CD4-positive, alpha-beta T cell treated with Interleukin-17A for 1 hour (primary cell): ENCODE measurements at regions not wholly inside any gene's neighbourhood (a gene's known extent, or its start where the extent isn't known, plus 50 kb on each side); places are given as distances from the start of the nearest gene placed in this dataset.
"Not testable (repeated sequence)": the region's sequence is repeated elsewhere in the genome, so short reads cannot be mapped to it uniquely, and the experiment has no call there.

ENCODE experiments used
- DNase-seq: peaks from one replicate; pipeline ENCODE4 v3.0.0-alpha.2; 2020

DNA sequence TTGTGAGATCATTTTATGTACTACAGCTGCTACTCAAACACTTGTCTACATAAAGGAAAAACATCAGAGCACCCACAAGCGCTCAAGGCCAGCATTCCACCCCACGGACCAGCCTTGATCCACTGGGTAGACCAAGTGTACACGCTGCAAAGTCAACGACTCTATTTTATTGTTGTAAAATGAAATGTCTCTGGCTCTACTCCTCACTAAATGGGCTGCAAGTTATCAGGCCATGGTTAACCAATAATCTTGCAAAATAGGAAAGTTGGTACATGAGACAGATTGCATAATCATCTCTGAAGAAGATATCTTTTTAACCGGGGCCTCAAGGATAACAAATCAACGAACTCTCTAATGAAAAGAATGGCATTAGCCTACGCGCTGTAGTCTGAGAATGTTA lies 69.9 kb upstream of the FOXN3 start:
- DNase-seq: no peak

- DNase-seq: no peak
Observed at GRCh38 chr14:89486505-89486904, 69.5 kb upstream of the FOXN3 start.

DNA sequence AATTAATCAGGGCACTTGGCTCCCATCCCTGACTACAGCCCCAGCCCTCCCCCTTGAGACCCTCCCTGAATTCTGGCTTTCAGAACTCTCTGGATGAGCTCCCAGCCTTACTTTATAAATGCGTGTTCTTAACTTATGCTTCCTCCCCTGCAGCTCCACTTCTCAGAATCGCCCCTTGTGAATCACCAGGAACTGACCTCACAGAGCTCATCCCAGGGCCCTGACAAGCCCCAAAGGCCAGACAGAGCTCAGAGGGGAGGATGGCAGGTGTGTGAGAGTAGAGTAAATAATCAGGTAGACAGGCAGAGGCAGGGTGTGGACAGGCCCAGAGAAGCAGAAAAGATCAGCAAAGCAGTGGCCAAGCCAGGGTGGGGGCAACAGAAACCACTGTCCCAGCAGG lies 68.2 kb upstream of the FOXN3 start:
- no peak for DNase-seq

DNA sequence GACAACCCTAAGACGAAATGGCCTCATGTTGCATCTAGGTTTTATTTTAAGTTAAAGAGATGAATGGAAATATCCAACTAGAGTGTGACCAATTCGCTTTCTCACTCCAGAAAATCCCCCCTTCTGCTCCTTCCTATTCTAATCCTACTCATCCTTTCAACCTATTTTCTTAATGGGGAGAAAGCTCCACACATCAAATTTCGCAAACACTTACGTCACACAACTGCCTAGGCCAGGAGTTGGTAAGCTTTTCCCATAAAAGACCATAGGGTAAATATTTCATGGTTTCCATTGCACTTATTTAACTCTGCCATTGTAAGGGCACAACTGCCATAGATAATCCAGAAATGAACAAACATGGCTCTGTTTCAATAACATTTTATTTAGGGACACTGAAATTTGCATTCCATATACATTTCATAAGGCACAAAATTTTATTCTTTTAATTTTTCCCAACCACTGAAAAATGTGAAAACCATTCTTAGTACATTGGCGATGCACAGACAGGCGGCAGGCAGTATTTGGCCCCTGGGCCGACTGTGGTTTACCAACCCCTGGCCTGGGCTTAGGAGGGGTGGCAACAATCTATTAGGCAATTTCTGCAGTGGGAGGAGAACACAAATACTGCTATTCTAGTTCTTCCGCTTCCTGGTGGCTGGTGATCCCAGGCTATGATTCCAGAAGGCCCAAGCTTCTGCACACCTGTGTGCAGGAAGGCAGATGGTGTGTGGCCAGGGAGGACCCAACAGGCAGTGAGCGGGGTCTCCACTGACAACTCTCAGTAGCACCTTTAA lies 67.2 kb upstream of the FOXN3 start:
- no peak for DNase-seq

DNA sequence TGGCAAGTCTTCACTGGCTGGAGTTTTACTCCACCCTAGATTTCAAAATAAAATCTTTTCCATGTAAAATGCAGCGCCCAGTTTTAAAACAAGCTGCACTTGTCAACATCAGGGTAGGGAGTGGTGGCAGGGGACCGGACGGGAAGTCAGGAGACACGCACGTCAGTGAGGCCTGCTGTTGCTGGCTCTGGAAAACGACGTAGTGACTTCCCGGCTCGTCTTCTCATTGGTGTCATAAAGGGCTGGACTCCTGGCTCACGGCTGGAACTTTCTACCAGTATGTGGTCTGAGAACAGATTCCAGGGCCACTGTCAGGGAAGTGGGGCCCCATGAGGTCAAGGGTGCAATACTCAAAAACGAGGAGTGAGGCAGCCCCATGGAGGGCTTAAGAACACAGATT lies 64.2 kb upstream of the FOXN3 start:
- DNase-seq: no peak

DNA sequence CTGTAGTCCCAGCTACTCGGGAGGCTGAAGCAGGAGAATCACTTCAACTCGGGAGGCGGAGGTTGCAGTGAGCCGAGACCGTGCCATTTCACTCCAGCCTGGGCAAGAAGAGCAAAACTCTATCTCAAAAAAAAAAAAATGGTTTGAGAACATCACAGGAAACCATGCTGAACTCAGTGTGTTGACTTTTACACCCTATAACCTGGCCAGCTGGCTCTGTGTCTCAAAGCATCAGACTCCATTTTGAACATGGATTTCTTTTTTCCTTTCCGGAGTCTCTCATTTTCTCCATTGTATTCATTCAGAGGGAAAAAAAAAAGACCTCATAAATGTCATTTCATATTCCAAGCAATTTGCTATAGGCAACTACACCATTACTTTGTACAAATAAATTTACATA lies 63.2 kb upstream of the FOXN3 start:
- no peak for DNase-seq

DNA sequence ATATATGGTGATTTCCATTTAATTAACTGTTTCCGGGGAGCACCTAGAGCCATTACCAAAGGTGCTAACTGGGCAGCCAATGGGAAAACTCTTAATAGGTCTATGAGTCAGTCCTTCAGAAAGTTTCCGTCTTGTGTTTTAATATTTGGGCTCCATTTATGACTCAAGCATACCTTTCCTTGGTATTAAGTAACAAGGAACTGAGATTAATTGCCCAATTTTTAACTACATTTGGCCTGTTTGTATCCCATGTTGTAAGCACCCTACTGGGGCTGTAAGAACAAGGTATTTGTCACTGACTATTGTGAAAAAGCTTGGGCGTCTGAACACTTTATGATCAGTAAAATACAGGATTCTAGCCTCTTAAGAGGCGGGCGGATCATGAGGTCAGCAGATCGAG lies 62.8 kb upstream of the FOXN3 start:
- no peak for DNase-seq

DNA sequence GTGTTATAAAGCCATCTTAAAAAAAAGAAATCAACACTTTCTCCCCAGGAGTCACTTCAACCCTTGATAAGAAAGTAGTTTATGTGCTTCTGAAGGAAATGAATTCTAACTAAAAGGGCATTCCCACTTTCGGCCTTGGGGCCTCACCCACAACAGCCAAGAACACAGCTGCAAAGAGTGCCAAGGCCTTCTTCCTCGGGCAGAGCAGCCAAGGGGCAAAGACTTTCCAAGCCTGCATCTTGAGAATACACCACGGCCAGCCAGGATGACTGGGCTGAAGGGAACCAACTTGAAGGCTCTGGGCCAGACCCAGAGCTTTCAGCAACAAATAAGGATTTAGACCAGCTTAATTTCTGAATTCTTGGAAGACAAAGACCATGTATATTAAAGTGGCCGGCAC lies 60.4 kb upstream of the FOXN3 start:
- no peak for DNase-seq

GRCh38 chr14:89476354-89476896 lies 59.4 kb upstream of the FOXN3 start:
- no peak for DNase-seq

- no peak for DNase-seq
Observed at GRCh38 chr14:89474464-89474863, 57.4 kb upstream of the FOXN3 start.

DNA sequence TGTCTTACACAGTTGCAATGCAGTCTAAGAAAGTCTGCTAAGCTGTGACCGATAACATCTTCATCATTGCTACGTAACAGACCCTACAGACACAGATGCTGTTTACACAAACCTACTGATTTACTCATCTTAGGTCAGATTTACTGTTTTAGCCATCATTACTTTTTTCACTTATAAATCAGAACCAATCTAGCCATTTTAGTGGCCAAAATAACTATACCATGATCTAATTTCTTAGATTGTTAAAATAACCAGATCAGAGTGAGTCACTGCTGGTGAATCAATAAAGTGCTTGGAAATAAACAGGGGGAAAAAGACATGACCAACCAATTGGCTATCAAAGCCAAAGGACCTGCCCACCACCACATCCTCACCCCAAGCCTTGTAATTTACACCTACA lies 57.0 kb upstream of the FOXN3 start:
- no peak for DNase-seq

DNA sequence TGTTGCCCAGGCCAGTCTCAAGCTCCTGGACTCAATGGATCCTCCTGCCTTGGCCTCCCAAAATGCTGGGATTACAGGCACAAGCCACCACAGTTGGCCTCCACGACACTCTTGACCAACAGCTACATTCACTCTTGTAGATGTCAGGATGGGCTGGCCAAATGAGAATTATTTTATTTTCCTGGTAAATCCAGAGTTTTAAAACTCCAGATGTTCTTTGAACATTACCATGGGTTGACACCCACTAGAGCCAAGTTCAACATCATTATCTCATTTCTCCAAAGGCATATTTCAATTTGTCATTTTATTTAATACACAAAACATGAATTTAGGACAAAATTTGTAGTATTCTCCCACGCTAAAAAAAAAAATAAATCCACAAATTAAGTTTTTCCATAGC lies 56.5 kb upstream of the FOXN3 start:
- no peak for DNase-seq

GRCh38 chr14:89470401-89470800 lies 53.4 kb upstream of the FOXN3 start:
- DNase-seq: no peak

DNA sequence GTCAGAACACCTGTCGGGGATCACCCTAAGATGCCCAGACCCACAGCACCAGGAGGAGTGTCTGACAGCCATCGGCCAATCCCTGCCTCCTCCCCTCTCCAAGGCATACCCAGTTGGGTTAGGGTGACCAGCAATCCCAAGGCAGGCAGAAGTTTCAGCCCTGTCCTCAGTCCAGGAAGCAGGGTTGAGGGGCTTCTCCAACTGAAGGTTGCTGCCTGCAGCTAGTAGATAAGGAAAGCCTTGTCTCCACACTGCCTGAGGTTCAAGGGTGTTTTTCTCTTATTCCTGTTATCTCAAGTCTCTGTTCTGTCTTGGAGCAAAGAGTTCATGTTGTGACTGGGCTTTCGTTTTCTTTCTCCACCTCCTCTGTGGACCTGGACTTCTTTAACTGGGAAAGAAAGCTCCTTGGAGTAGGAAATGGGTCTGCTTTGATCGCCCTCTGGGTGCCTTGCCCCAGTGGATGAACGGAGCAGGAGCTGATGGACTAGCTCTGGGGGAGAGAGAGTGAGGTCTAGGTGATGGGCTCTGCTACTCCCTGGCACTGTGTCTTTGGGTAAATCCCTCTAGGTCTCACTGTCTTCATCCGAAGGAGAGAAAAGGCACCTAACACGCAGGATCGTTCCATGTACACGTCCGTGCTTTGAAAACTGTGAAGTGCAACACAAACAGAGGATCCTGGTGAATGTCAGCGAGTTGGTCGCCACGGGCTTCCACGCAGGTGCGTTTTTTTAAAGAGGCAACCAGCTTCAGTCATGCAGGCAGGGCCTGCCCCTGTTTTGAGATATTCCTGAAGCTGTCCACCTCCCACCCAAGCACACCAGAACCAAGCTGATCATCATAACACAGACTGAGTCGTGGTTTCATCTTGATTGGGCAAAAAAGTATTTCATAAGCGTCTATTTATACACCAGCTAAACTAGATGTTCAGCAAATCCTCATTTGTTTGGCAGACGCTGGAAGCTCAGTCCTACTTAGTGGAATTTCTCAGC lies 52.5 kb upstream of the FOXN3 start:
- DNase-seq: no peak

DNA sequence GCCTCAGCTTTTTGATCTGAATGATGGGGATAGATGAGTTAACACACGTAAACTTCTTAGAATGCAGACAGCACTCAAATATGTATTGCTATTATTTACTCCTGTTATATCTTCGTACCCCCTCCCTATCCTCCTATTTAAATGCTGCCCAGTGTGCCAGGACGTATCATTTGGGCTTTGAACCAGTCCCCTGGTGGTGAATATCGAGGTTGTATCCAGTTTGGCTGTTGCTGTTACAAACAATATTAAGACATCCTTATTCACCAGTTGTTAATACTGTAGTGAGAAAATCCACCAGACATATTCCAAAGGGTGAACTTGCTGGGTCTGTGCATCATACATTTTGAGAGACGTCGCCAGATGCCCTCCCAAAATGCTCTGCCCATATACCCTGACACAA lies 51.5 kb upstream of the FOXN3 start:
- DNase-seq: no peak

- not testable (repeated sequence) for DNase-seq
Observed at GRCh38 chr14:89468030-89468429, 51.0 kb upstream of the FOXN3 start.

DNA sequence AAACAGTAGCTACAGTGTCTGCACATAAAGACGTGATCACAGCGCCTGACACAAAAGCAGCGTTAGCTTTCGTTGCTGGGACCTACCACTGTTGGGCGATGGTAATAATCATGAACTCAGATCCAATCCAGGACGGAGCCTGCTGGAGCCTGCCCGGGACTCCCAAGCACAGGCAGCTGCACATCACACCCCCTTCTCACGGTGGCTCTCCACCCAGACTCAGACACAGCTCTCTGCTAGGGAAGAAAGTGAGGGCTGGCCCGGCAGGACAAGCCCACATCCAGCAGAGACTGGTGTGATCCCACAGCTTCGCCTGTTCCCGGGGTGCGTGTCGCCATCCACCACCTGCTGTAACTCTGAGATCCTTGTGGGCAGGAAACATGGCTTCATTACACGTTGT lies 49.9 kb upstream of the FOXN3 start:
- no peak for DNase-seq
